ENCODE measurements at regions not wholly inside any gene's neighbourhood (a gene's known extent, or its start where the extent isn't known, plus 50 kb on each side); places are given as distances from the start of the nearest gene placed in this dataset.
"Not testable (repeated sequence)": the region's sequence is repeated elsewhere in the genome, so short reads cannot be mapped to it uniquely, and the experiment has no call there.

DNA sequence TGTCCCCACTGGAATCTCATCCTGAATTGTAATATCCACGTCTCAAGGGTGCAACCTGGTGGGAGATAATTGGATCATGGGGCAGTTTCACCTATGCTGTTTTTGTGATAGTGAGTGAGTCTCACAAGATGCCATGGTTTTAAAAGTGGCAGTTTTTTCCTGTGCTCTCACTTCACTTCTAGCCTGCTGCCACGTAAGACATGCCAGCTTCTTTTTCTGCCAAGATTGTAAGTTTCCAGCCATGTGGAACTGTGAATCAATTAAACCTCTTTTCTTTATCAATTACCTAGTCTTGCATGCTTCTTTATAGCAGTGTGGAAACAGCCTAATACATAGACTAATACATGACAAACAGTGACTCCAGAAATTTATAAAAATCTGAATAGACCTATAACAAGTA is 1131.8 kb downstream of the PCDH7 start:
- Mint-ChIP-seq H3K27ac (no peak overlapping the region), H3K4me3 (no peak overlapping the region), H3K4me1 (no peaks in the 10 kb centered on the region), H3K36me3 (no peaks in the 10 kb centered on the region), H3K27me3 (no peaks in the 10 kb centered on the region), H3K9me3 (ENCODE audit: low read depth) (peaks cover 4% of the 10 kb centered on the region)
- ATAC-seq (no peak), DNase-seq (no peak)
- CTCF ChIA-PET = no interaction called here

GRCh38 chr4:31877429-31877828 is 1157.3 kb downstream of the PCDH7 start:
- ATAC-seq = no peak
- peaks cover 2% of the 10 kb centered on the region for H3K9me3 Mint-ChIP-seq (ENCODE audit: low read depth)
- CTCF ChIA-PET = no interaction called here

GRCh38 chr4:31880837-31881236 is 1160.7 kb downstream of the PCDH7 start:
- H3K4me1 Mint-ChIP-seq; H3K27ac Mint-ChIP-seq; ATAC-seq; H3K4me3 Mint-ChIP-seq; H3K36me3 Mint-ChIP-seq; H3K27me3 Mint-ChIP-seq; CTCF ChIA-PET; DNase-seq; H3K9me3 Mint-ChIP-seq (ENCODE audit: low read depth): not testable (repeated sequence)

More at GRCh38 chr4:31877429-31877828, 1157.3 kb downstream of the PCDH7 start:
- Mint-ChIP-seq H3K4me1 (no peaks in the 10 kb centered on the region), H3K4me3 (no peak overlapping the region), H3K36me3 (no peaks in the 10 kb centered on the region), H3K27ac (no peak overlapping the region), H3K27me3 (no peaks in the 10 kb centered on the region)
- DNase-seq = no peak

DNA sequence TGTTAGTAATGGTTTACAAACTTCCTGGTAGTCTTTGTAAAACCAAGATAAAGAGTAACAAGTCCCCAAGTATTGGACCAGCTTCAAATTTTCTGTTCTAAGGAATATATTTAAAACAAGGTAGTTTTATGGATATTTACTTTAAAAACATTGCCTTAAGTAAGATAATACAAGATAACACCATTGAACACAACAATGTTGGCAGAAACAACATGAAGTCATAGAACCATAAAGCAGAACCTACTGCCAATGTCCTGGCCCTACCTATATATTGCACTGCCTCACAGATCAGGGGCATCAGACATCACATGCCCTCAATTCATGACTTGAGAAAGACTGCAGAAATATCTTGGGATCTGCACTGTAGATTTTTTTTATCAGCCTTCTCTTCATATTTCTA is 1176.2 kb downstream of the PCDH7 start:
- no peaks in the 10 kb centered on the region for H3K4me1 Mint-ChIP-seq
- ATAC-seq = no peak
- H3K9me3 Mint-ChIP-seq (ENCODE audit: low read depth) = peaks cover 5% of the 10 kb centered on the region
- no peak for DNase-seq
- CTCF ChIA-PET = no interaction called here
- H3K4me3 Mint-ChIP-seq = no peak overlapping the region
- no peak overlapping the region for H3K27ac Mint-ChIP-seq
- H3K27me3 Mint-ChIP-seq = no peaks in the 10 kb centered on the region
- no peaks in the 10 kb centered on the region for H3K36me3 Mint-ChIP-seq

GRCh38 chr4:31905363-31905762 is 1185.2 kb downstream of the PCDH7 start:
- Mint-ChIP-seq H3K4me3 (no peak overlapping the region), H3K27me3 (no peaks in the 10 kb centered on the region), H3K9me3 (ENCODE audit: low read depth) (peaks cover 5% of the 10 kb centered on the region), H3K4me1 (no peaks in the 10 kb centered on the region), H3K36me3 (no peaks in the 10 kb centered on the region), H3K27ac (no peak overlapping the region)
- no peak for ATAC-seq
- no peak for DNase-seq
- CTCF ChIA-PET = no interaction called here

GRCh38 chr4:31908261-31908660 is 1188.1 kb downstream of the PCDH7 start:
- CTCF ChIA-PET = no interaction called here

DNA sequence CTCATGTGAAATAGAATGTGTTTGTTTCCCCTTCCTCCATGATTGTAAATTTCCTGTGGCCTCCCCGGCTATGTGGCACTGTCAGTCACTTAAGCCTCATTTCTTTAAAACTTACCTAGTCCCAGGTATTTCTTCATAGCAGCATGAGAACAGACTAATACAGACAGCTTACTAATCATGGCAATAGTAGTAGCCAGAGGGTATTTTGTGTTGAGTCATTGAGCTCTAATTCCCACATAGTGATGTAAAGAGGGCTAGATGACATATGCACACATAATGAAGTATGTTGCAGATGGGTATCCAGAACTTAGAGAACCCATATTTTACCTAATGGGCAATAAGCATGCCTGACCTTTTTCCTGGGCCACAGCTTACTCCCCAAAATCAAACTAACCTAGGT is 1197.2 kb downstream of the PCDH7 start:
- H3K4me1 Mint-ChIP-seq = no peaks in the 10 kb centered on the region
- H3K9me3 Mint-ChIP-seq (ENCODE audit: low read depth) = peaks cover 15% of the 10 kb centered on the region
- DNase-seq (no peak), ATAC-seq (no peak)
- CTCF ChIA-PET = no interaction called here
- no peaks in the 10 kb centered on the region for H3K27me3 Mint-ChIP-seq
- H3K36me3 Mint-ChIP-seq = no peaks in the 10 kb centered on the region
- no peak overlapping the region for H3K27ac Mint-ChIP-seq
- no peak overlapping the region for H3K4me3 Mint-ChIP-seq

More at GRCh38 chr4:31908261-31908660, 1188.1 kb downstream of the PCDH7 start:
- Mint-ChIP-seq H3K9me3 (ENCODE audit: low read depth) (peaks cover 5% of the 10 kb centered on the region), H3K4me1 (no peaks in the 10 kb centered on the region), H3K27me3 (no peaks in the 10 kb centered on the region), H3K4me3 (no peak overlapping the region), H3K36me3 (no peaks in the 10 kb centered on the region), H3K27ac (no peak overlapping the region)
- DNase-seq (no peak), ATAC-seq (no peak)

DNA sequence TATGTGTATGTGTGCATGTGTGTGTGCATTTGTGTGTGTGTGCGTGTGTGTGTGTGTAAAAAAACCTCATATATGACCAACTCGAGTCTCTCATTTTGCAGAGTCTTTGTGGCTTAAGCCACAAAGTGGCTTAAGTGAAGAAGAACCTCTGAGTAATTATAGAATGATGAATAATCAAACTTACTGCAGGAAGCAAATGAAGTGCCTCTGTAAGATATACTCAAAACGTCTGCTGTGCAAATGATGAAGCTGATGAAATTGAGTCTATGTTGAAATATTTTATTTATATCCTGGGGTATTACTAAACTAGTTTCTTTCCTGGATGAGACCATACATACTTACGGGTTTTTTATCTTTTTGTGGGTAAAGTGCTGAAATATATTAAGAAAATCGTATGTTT is 1198.7 kb downstream of the PCDH7 start:
- Mint-ChIP-seq H3K27ac (no peak overlapping the region), H3K36me3 (no peaks in the 10 kb centered on the region), H3K27me3 (no peaks in the 10 kb centered on the region), H3K9me3 (ENCODE audit: low read depth) (peaks cover 16% of the 10 kb centered on the region), H3K4me3 (no peak overlapping the region), H3K4me1 (peaks cover 4% of the 10 kb centered on the region)
- no peak for ATAC-seq
- CTCF ChIA-PET = no interaction called here
- no peak for DNase-seq

DNA sequence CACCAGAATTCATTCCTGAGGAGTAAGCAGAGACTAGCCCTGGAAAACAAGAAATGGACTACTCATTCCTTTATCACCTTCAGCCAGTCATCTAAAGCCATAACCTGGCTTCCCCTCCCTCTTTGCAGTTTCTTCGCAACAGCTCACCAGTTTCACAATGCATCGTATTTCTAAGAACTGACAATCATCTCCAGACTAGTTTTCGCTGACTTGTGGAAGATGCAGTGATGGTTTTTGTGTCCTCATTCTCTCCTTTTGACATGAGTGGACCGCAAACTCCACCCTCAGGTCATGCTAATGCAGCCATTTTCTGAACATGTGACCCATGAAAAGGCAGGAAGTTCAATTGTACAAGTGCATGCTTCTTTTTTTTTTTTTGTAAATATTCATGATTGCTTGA is 1203.5 kb downstream of the PCDH7 start:
- no peaks in the 10 kb centered on the region for H3K27me3 Mint-ChIP-seq
- DNase-seq = peak; percentile 40
- no peaks in the 10 kb centered on the region for H3K36me3 Mint-ChIP-seq
- peaks cover 4% of the 10 kb centered on the region for H3K9me3 Mint-ChIP-seq (ENCODE audit: low read depth)
- peaks cover 5% of the 10 kb centered on the region for H3K4me1 Mint-ChIP-seq
- no peak overlapping the region for H3K27ac Mint-ChIP-seq
- ATAC-seq = no peak
- no peak overlapping the region for H3K4me3 Mint-ChIP-seq
- CTCF ChIA-PET = no interaction called here

- no peaks in the 10 kb centered on the region for H3K4me1 Mint-ChIP-seq
- H3K36me3 Mint-ChIP-seq = no peaks in the 10 kb centered on the region
- no peaks in the 10 kb centered on the region for H3K27me3 Mint-ChIP-seq
- DNase-seq (no peak), ATAC-seq (no peak)
- H3K27ac Mint-ChIP-seq = no peak overlapping the region
- no peaks in the 10 kb centered on the region for H3K9me3 Mint-ChIP-seq (ENCODE audit: low read depth)
- no peak overlapping the region for H3K4me3 Mint-ChIP-seq
- CTCF ChIA-PET = no interaction called here
Observed at GRCh38 chr4:31929676-31930345, 1209.6 kb downstream of the PCDH7 start.

DNA sequence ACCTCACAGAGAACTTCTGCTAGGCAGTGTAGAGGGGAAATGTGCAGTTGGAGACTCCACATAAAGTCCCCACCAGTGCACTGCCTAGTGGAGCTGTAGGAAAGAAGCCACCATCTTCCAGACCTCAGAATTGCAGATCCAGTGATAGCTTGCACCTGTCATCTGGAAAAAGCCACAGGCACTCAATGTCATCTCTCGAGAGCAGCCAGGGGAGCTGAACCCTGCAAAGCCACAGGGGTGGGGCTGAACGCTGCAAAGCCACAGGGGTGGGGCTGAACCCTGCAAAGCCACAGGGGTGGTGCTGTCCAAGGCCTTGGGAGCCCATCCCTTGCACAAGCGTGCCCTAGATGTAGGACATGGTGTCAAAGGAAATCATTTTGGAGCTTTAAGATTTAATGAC is 1226.3 kb downstream of the PCDH7 start:
- peaks cover 9% of the 10 kb centered on the region for H3K9me3 Mint-ChIP-seq (ENCODE audit: low read depth)
- H3K27ac Mint-ChIP-seq = no peak overlapping the region
- no peaks in the 10 kb centered on the region for H3K4me1 Mint-ChIP-seq
- H3K27me3 Mint-ChIP-seq = no peaks in the 10 kb centered on the region
- H3K36me3 Mint-ChIP-seq = no peaks in the 10 kb centered on the region
- DNase-seq (no peak), ATAC-seq (no peak)
- CTCF ChIA-PET = no interaction called here
- H3K4me3 Mint-ChIP-seq = no peak overlapping the region

DNA sequence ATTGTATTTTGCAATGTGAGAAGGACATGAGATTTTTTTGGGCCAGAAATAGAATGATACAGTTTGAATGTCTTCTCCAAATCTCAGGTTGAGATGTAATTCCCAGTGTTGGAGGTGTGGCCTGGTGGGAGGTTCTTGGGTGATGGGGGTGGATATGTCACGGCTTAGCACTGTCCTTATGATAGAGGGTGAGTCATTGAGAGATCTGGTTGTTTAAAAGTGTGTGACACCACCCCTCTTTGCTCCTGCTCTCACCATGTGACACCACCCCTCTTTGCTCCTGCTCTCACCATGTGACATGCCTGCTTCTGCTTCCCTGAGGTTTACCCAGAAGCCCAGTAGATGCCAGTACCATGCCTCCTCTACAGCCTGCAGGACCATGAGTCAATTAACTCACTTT is 1226.9 kb downstream of the PCDH7 start:
- Mint-ChIP-seq H3K36me3 (no peaks in the 10 kb centered on the region), H3K27ac (no peak overlapping the region), H3K4me1 (no peaks in the 10 kb centered on the region), H3K9me3 (ENCODE audit: low read depth) (peaks cover 9% of the 10 kb centered on the region), H3K27me3 (no peaks in the 10 kb centered on the region), H3K4me3 (no peak overlapping the region)
- DNase-seq (no peak), ATAC-seq (no peak)
- CTCF ChIA-PET = no interaction called here

DNA sequence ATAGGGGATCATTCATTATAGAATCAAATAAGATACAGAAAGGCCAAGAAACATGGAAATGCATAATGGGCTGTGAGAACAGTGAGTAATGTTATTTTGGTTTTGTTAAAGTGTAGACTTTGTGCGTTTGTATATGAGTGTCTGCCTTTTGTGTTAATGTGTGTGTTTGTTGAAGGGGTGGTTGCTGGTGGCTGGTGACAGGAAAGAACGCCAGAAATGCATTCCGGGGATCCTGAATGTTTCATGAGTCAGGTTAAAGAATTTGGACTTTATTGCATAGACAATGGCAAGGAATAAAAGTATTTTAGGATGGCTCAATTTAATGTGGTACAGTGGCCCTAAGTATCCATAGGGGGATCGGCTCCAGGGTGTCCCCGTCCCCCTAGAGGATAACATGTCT is 1228.9 kb downstream of the PCDH7 start:
- Mint-ChIP-seq H3K36me3 (no peaks in the 10 kb centered on the region), H3K9me3 (ENCODE audit: low read depth) (peaks cover 9% of the 10 kb centered on the region), H3K27ac (no peak overlapping the region), H3K4me1 (no peaks in the 10 kb centered on the region), H3K4me3 (no peak overlapping the region), H3K27me3 (no peaks in the 10 kb centered on the region)
- CTCF ChIA-PET = no interaction called here
- DNase-seq (no peak), ATAC-seq (no peak)

DNA sequence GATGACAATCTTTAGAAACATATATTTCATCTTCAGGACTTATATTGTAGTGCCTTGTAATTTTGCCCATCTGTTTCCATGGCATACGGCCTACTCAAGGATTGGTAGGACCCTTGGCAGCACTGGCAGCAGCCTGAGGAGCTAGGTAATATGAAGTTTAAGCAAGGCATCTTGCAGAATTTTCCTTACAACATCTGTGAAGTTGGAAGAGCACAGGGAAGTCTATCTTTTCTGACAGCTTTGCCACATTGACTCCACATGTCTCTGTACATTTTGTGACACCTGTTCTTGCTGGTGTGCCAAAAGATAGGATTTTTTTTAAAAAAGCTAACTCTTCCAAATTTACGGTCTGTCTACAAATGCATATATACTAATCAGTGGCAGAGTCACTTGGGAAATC is 1235.2 kb downstream of the PCDH7 start:
- no peak overlapping the region for H3K27ac Mint-ChIP-seq
- DNase-seq (no peak), ATAC-seq (no peak)
- no peaks in the 10 kb centered on the region for H3K27me3 Mint-ChIP-seq
- no peaks in the 10 kb centered on the region for H3K4me1 Mint-ChIP-seq
- H3K4me3 Mint-ChIP-seq = no peak overlapping the region
- H3K36me3 Mint-ChIP-seq = no peaks in the 10 kb centered on the region
- CTCF ChIA-PET = no interaction called here
- peaks cover 10% of the 10 kb centered on the region for H3K9me3 Mint-ChIP-seq (ENCODE audit: low read depth)

DNA sequence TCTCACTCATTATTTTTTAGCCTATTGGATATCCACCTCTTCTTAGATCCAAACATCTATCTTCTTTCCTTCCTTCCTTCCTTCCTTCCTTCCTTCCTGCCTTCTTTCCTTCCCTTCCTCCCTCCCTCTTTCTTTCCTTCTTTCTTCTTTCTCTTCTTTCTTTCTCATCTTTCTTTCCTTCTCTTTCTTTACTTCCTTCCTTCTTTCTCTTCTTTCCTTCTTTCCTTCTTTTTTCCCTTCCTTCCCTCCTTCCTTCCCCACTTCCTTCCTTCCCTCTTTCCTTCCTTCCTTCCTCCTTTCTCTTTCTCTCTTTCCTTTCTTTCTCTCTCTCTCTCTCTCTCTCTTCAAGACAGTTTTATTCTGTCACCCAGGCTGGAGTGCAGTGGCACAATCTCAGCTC is 1239.8 kb downstream of the PCDH7 start:
- DNase-seq = no peak
- no peak overlapping the region for H3K27ac Mint-ChIP-seq
- no peak overlapping the region for H3K4me3 Mint-ChIP-seq
- no peaks in the 10 kb centered on the region for H3K36me3 Mint-ChIP-seq
- H3K4me1 Mint-ChIP-seq = no peaks in the 10 kb centered on the region
- CTCF ChIA-PET = no interaction called here
- peaks cover 16% of the 10 kb centered on the region for H3K9me3 Mint-ChIP-seq (ENCODE audit: low read depth)
- no peak for ATAC-seq
- no peaks in the 10 kb centered on the region for H3K27me3 Mint-ChIP-seq
